HG03060 (cell line): ENCODE measurements at regions not wholly inside any gene's neighbourhood (a gene's known extent, or its start where the extent isn't known, plus 50 kb on each side); places are given as distances from the start of the nearest gene placed in this dataset.

Experiments
- ATAC-seq: cut with Tn5 transposase; IDR thresholded peaks from one replicate; pipeline ENCODE4 v1.9.1; 2021; ENCODE audit warnings: low read depth, moderate number of reproducible peaks; ENCODE audit not compliant: unreplicated experiment

DNA sequence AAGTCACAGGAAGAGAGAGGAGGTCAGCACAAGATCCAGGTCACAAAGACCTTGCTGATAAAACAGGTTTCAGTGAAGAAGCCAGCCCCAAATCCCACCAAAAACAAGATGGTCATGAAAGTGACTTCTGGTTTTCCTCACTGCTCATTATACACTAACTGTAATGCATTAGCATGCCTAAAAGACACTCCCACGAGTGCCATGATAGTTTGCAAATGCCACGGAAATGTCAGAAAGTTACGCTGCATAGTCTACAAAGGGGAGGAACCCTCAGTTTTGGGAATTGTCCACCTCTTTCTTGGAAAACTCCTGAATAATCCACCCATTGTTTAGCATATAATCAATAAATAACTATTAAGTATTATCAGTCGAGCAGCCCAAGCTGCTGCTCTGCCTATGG is 427.2 kb downstream of the RFPL4B start:
- ATAC-seq = no peak

DNA sequence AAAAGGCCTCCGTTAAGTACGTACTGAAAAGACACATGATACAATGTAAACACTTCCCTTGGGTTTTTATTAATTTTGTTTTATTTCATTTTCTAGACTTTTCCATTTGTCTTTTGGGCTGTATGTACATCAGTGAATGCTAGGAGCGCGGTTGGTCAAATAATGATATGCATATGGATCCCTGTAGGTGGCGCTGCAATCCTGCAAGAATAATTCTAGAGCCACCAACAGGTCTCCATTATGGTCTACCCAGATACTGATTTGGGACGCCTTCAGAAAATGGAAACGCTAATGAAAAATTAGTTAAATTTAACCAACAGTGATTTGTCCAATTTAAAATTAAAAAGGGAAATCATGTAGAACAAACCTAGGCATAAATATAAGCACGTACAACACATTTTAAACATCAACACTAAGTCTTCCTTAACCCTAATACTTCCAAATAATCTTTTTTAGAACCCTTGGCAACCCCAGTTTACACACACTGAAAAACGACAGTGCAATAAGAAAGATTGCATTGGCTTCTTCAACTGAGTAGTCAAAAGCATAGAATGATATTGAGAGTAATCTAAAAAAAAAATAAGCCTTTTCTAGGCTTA is 433.5 kb downstream of the RFPL4B start:
- peak; percentile 87 for ATAC-seq

DNA sequence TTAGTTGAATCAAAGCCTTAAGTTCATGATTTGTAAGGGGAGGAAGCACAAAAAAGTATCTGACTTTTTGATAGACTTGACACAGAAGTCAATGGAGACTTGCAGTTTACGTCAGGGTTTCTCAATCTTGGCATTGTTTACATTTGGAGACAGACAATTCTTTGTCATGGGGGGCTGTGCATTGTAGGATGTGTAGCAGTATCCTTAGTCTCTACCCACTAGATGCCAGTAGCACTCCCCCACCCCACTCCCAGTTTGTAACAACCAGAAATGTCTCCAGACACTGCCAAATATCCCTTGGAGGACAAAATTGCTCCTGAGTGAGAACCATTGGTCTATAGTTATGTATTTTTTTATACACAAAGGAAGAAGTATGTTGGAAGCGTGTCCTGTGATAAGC is 434.1 kb downstream of the RFPL4B start:
- no peak for ATAC-seq

DNA sequence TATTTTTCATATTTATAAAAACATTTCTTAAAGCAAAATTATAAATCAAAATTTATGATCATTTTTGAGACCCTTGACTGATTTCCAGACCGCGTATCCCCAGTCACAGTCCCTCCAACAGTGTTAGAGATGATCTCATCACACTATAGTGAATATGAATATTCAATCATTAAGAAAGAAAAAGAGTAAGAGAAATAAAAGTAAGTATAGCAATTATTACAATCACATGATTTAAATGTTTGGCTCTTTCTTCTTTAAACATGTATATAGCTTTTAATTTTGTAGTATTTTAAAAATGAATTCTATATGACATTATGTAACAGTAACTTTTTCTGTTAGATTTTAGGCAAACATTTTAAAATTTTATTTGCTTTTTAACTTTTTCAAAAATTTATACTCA is 438.3 kb downstream of the RFPL4B start:
- ATAC-seq = no peak

DNA sequence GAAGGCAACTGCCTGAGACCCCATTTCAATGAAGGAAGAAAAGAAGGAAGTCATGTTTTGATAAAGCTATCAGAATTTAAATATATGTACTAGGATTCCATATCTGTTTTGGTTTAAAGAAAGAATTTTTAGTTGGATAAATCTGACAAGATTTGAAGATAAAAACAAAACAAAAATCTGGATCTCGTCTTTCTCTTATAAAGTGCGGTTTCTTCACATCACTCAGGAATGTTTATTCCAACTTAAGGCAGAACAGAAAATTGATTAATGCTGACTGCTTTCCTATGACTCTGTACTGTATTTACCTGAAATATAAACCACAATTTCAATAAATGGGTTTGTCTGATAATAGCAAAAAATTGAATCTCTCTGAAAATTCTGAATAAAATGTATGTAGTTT is 439.7 kb downstream of the RFPL4B start:
- no peak for ATAC-seq

DNA sequence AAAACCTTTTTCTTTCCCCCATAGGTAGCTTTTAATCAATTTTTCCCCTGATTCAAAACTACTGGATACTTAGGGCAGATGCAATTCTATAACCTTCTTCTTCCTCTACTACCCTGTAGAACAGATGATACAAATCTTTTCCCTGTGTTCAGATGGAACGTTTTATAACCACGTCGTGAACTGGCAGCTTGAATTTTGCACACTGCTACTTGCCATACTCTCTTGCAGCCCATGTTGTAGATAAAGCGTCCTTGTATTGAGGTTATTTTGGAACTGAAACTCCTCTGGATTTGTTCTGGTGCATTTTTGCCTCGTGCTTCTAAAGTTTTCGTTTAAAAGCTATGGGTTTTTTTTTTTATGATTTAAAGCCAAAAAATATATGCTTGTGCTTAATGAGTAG is 440.2 kb downstream of the RFPL4B start:
- ATAC-seq = no peak

DNA sequence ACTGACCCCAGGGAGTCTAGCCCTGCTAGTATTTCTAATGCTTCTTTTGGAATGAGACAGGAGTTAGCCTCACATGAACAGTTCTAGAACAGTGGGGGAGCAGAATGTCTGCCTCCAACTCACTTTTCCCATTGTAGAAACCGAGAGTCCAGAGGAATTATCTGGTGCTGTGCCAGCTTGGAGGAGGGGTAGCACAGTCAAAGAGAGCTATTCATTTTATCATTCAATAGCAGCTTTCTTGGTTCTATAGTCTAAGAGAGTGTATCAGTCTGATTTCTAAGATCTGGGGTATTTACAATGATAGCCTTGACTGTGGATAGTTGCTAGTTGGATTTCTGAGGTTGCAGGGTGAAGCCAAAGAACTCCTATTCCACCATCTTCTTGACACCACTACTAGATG is 448.2 kb downstream of the RFPL4B start:
- ATAC-seq = no peak

DNA sequence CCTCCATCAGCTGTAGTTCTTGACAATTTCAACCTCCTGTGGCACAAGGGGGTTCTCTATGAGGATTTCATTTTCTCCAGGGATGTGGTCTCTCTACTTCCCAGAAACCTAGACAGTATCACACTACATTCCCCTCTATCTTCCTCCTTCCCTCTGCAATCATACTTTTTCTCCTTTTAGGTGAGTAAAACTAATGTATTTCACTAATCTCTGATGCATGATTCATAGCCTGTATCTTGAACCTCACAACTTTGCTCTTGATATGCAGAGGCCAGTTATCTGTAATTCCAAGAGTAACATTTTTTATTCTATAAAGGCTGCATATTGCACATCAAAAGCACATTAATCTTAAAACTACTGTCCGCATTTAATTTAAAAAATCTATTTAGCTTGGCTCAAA is 449.6 kb downstream of the RFPL4B start:
- no peak for ATAC-seq

DNA sequence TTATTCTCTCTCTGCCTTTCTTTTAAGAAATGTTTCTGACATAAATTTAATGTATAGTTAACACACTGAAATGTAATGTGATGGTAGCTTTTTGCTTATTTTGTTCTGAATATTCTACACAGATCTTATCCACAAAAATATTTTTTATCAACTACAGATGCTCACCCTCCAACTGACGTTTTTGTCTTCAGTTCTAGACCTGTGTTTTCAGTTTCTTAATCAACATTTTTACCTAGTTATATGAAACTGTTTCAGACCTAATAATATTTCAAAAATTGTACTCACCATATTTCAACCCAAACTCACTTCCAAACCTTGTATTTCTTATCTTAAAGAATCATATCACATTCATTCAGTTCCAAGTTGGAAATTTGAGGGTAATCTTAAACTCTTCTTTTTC is 452.8 kb downstream of the RFPL4B start:
- ATAC-seq = no peak

DNA sequence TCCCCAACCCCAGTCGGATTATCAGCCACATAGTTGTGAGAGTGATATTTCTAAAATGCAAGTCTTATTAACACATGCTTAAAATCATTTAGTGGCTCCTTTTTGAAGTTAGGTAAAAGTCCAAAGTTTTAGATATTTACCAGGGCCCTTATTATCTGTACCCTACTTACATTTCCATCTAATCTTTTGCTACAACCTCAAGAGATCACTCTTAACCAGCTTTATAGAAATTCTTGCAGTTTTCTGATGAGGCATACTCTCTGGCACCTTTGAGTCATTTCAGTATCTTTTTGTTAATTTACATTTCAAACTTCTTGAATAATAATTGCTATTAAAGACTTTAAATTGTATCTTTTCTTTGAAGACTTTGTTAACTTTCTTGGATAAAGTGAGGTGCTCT is 453.3 kb downstream of the RFPL4B start:
- ATAC-seq = no peak

DNA sequence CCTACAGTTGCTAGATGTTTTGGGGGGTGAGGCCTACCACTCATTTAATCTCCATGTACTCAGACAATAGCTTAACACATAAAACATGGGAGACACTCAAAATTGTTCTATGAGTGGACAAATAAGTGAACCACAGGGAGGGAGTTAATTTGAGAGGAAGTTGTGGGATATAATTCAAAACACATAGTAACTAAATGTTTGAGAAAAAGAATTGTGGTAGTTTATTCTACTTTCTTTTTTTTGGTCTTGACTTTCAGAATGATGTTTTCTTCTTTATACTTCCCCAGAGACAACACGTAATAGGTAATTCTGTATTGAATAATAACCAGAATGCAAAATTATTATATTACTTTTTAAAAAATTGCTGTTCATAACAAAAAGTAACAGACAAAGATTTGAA is 453.8 kb downstream of the RFPL4B start:
- no peak for ATAC-seq

DNA sequence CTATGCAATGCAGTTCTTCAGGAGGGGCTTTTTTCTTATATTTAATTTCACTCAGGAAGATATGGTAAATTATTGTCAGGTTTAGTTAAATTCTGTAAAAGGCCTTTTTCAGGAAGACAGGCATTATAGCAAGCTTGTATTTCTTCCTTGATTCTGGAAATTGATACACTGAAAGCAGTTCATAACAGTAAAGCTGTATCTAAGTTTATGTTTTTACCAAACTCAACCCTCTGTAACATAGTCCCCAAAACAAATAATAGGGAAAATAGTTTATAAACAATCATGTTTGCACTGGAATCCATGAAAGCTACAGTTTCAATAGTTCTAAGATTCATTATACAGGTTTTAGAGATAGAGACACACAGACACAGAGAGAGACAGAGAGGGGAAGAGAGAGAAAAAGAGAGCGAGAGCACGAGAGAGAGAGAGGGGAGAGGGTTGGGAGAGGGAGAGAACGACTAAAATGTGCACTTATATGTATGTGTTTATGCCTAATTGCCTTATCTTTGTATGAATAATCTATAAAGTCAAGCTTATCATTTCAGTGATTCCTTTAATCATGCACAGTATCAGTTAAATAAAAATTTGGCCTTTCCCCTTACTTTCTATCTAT is 454.4 kb downstream of the RFPL4B start:
- no peak for ATAC-seq

DNA sequence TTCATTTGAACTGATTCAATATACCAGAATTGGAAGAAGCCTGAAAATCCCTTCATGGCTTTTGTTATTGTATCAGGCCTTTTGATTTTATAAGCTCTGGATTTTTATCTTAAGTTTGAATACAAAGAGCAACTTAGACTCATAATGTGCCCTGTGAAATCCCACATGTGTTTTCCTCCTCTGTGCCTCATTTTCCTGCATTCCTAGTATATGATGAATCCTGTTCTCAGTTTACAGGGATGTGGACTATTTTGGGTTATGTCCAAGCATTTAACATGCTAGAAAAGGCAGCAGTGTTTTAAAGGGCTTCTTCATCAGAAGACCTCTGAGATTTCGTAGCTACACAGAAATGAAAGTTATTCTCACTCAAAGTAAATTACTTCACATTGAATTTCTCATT is 455.0 kb downstream of the RFPL4B start:
- no peak for ATAC-seq

DNA sequence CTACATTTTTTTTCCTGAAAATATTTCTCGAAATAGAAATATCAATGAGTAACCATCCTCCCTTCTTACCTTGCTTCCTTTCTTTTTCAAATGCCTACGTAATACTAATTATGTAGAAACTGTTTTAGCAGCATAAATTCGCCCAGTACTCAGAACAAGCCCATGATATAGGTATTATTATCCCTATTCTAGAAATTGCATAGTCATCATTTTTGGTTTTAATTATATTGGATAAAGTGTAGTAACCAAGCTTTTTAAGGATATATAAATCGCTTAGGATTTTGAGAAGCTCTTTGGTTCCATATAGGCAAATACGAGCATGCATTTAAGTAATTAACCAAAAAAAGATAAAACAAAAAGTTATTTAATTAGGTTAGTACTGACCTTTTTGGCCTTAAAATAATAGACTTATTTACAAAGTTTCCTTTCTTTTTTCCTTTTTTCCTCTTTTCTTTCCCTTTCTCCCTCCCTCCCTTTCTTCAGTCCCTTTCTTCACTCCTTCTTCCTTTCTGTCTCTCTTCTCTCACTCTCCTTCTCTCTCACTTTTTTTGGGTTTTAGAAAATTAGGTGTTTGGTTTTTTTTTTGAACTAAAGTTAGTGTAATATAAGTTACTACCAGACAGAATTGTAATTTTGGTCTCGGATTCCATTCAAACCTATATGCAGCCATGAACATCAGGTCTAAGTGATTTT is 457.7 kb downstream of the RFPL4B start:
- no peak for ATAC-seq

DNA sequence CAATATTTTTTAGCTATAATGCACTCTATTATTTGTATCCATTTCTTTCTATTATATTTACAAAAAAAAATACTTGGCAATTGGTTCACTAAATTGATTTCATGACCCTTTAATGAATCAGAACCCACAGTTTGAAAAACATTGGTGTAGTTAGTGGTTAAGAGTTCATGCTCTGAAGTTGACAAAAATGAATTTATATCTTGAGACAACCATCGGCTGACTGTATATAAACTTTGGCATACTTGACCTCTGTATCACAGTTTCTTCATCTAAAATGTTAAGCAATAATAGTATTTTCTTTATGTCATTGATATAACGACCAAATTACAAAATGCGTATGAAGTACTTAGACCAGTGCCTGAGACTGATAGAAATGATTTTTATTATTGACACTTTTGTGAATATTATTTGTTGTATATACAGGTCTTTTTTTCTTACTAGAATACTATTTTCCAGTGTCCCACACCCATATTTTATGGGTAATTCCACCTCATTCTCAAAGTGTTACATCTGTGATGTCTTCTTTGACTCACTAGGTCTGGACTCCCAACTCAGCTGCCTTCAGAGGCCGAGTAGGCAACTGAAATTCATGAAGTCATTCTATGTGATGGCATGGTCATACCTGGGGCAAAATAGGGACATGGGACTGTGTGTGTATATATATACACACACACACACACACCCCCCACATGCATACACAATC is 459.2 kb downstream of the RFPL4B start:
- ATAC-seq = no peak

DNA sequence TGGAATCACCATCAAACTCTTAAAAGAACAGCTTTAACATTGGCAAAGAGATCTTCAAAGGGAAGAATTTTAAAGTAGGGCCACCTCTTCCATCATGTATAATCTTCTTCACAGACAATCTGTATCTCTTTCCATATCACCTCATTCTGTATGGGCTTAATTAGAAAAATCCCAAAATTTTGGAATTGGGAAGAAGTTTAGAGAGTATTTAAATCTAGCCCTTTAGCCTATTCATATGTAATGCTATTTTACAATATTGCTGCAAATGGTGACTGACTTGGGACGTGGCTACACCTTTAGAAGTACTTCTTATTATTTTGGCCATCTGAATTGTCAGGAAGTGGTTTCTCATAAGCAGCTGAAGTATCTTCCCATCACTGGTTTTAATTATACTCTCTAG is 474.3 kb downstream of the RFPL4B start:
- ATAC-seq = no peak

DNA sequence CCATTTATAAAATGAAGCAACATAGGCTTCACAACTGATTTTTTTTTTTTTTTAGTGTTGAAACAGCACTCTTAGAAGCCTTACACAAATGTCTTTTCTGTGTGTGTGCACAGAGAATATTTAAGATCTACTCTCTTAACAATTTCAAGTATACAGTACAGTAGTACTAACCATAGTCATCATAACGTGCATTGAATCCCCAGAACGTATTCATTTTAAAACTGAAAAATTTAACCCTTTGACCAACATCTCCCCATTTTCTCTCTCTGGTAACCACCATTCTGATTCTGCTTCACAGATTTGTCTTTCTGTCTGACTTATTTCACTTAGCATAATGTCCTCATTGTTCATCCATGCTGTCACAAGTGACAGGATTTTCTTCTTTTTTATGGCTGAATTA is 475.6 kb downstream of the RFPL4B start:
- ATAC-seq = no peak

DNA sequence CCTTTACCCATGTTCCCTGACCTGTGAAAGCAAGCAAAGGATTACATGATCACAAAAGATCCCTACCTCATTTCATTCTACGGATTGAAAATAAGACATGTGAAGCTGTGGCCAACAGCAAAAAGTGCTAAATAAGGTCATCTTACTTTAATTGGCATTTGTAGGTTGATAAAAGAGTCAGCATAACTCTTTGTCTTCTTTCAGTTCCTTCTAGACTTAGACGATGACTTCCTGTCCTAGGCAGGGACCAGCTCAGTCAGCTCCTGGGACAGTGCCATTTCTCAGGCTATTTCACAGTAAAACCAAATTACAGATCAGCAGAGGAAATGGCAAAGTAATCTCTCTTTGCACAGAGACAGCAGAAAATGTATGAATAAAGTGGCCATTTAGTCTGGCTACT is 480.7 kb downstream of the RFPL4B start:
- peak; percentile 81 for ATAC-seq

DNA sequence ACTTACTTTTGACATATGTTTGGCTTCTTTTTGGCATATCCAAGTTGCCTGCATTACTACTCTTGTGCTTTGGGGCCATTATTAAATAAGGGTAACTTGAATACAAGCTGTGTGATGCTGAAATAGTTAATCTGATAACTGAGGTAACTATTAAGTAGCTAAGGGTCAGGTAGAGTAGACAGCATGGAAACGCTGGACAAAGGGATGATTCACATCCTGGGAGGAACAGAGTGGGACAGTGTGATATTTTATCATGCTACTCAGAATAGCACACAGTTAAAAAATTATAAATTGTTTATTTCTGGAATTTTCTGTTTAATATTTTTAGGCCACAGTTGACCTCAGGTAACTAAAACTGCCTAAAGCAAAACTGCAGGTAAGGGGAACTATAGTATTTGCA is 483.9 kb downstream of the RFPL4B start:
- no peak for ATAC-seq

DNA sequence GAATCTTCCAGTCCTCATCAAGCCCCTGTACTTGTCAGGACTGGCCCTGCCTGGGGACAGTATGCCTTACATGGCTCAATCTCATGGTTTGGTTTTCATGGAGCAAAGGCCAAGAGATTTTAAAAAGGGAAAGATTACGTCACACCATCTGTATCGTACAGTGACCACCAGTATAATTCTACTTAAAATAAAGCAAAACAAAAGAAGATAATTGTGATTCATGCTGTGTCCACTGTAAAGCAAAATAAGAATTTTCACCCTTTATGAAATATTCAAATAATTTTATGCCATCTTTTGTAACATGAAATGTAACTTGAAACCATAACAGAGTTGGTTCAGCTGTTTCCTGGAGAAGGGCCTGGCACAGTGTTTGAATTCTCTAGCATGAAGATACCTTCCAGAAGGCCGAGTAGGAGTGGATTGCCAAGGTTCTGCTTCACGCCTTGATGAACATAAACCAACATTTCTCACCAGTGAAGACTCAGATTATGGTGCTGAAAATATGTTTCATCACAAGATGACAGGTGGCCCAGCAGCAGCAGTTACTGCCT is 486.5 kb downstream of the RFPL4B start:
- no peak for ATAC-seq

DNA sequence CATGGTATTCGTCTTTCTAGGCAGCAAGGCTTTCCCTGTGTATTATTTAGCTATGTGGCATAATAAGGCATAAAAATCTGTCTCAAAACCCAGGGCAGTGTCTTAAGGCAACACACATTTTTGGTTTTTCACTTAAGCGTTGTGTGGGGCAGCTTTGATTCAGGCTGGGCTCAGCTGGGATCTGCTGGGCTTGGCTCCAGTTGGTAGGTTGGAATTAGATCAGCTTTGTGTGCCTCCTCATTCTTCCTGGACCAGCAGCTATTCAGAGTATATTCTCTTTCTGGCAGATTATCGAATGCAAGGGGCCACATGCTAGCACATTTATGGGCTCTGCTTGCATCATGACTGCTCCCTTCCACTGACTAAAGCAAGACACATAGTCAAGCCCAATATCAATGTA is 487.9 kb downstream of the RFPL4B start:
- ATAC-seq = no peak
